CD4-positive, alpha-beta T cell treated with Interleukin-21 for 1 hour (primary cell): ENCODE measurements at regions not wholly inside any gene's neighbourhood (a gene's known extent, or its start where the extent isn't known, plus 50 kb on each side); places are given as distances from the start of the nearest gene placed in this dataset.
"Not testable (repeated sequence)": the region's sequence is repeated elsewhere in the genome, so short reads cannot be mapped to it uniquely, and the experiment has no call there.

Source experiments
- DNase-seq: peaks from one replicate; pipeline ENCODE4 v3.0.0-alpha.2; 2020

DNA sequence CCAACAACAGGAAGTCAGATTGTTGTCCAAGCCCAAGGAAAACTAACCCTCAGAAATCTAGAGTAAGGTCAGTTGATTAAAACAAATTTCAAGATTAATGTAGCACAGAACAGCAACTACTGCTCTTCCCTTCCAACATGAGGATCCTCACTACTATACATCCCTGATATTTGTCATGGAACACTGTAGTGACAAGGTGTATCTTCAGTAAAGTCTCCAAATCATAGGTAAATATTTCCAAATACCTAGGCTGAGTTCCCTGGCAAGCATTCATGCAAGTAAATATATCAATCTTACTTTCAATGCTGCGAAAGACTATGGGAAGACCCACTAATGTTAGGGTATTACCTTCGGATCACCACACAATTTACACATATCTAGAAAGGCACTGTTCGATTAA lies 986.9 kb upstream of the ARRDC3 start:
- no peak for DNase-seq

DNA sequence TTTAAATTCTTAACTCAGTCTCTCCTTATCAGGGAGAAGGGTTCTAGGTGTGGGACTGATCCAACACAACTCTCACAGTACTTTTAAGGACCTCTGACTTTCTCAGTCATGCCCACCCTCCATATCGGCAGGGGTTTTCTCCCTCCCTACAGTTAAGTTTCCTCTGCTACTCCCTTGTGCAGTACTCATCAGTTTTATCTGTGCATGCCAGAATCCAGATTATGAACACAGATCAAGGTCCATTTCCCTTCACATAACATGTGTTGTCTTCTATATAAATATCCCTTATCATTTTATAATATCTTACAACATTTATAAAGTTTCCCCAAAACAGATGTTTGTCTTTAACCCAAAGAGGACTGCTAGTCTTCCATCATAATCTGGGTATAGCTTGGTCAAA lies 986.5 kb upstream of the ARRDC3 start:
- no peak for DNase-seq

DNA sequence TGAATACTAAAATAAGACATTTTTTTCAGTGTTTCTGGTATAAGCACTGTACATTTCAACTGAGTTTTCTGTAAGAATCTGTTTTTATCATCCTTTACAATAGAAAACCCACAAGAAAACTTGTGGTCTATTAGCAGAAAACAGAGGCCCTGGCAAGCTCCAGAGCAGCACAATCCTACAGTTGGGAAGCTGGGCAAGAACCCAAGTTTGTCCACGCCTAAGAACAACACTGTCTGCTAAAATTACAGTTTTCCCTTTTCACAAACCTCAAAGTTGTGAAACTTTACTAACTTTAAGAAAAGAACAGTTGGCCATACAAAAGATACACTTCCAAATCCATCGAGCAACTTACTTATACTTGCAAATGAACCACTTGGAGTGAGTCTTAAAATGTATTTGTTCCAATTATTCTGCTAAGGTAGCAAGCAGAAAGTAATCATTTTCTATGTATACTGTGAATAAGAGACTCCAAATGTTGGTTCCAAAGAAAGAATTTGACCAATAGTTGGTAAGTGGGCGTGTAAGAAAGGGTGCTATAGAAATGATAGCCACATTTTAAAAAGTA lies 982.0 kb upstream of the ARRDC3 start:
- no peak for DNase-seq

DNA sequence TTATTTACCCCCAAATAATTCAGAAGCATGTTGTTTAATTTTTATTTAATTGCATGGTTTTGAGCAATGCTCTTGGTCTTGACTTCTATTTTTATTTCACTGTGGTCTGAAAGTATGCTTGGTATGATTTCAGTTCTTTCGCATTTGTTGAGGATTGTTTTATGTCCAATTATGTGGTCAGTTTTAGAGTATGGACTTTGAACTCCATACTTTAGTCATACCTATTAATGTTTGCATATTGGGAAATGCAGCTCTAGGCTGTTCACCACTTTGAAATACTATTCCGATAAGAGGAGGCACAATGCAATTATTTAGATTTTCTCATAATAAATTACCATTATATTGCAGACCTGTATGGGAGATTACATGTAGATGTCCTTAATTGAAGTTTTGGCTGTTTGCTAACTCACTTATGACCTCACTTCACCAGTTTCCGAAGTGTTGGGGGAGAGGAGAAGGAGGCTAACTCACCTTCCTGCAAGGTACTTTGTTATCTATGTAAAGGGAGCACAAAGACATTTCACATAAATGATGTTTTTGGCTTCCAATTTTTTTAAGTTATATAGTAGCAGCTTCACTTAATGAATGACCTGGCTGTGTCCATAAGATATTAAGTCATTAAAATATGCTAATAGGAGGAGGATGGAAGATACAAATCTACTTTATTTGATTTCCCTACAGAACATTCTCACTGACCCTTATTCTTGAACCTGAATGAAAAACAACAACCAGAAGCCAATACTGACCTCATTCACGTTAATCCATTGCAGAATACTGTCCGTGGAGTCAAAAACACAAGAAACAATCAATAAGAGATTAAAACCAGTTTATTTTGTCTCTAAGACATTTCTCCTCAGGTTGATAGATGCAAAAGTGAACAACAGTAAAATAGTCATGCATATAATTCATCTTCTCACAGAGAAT lies 970.3 kb upstream of the ARRDC3 start:
- no peak for DNase-seq

DNA sequence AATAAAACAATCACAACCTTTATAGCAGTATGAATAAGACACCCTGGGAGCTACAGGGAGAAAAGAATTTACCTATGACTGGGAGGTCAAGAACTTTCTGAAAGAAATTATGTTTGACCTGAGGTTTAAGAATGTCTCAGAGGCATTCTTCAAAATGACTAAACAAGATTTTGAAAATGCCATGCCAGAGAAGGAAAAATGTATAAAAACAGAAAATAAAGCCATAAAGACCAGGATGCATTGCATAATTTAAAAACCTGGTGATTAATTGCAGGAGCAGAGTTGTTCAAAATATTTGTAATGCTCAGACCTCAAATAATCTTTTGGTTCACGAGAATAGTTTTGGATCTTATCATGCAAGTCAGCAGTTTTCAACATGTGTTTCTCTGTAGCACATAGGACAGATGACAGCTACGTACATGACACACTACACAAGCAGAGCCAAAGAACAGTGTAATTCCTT lies 954.7 kb upstream of the ARRDC3 start:
- DNase-seq = no peak

DNA sequence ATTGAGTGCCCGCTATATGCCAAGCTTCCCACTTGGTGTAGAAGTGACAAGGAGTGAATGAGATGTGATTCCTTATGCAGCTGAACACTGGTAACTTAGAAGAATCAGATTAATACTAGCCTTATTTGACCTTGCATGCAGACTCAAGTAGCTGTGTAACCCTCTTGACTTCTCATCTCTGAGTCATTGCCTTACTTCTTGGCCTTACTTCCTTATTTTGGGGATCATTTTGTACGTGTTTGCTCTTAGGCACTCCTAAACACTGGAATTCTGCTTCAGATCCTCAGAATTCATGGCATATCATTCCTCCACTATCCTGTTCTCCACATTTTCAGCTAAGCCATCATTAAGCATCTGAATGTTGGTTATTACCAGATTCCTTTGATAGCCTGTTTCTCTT lies 948.9 kb upstream of the ARRDC3 start:
- no peak for DNase-seq

DNA sequence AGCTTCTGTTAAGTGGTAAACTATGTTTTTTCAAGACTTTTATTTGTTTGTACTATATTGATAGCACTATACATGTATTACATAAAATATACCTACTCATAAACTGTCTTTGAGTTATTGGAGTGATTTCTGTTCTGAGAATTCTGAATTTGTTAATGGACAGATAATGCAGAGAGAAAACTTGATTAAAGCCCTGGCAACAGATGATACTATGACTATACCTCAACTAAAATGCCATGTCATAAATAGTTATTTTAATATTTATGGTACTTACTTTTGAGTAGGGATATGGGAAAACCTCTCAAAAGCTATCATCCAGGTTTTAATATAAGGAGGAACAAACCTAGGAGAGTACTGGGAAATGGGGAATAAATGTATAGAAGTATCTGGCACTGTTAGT lies 947.2 kb upstream of the ARRDC3 start:
- DNase-seq = no peak

DNA sequence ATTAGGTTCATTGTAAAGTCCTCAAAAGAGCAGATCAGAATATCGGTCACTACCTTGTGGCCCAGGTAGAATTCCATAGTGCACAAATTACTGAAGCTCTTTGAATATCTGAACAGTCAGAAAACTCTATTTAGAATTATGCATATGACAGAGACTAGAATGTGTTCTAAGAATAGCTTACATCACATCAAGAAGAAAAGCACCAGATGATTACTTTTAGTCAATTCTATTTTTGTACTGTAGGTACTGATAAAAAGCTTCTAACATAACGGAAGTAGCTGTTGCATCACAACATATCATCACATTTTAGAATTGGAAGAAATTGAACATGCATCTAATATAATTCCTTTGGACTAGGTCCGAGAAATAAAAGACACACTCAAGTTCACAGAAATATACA lies 946.6 kb upstream of the ARRDC3 start:
- no peak for DNase-seq

DNA sequence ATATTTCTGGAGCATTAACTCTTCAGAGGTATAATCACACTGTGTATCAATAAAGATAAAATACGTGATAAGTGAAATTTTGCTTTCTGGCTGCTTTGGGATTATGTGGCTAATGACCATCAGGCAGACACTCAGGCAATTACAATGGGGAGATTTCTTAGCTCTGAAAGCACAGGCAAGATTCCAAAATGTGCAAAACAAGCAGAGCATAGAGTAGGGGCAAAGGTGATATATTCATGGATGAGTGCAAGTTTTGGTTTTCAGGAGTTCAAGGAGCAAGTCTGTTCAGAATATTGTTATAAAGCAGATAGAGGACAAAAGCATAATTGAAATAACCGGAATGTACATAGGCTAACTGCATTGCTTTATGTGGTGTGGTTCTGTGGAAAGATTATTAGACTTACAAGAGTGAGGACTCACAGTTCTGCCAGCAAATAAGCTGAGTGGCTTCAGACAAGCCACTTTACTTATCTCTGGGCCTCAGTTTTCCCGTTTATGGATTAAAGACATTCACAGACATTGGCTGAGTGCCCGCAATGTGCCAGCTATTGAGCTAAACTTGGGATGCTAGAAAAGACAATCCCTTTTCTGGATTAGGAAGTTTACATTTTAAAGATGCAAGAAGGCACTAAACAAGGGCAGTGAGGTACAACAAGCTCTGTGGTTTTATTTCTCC lies 945.6 kb upstream of the ARRDC3 start:
- no peak for DNase-seq

DNA sequence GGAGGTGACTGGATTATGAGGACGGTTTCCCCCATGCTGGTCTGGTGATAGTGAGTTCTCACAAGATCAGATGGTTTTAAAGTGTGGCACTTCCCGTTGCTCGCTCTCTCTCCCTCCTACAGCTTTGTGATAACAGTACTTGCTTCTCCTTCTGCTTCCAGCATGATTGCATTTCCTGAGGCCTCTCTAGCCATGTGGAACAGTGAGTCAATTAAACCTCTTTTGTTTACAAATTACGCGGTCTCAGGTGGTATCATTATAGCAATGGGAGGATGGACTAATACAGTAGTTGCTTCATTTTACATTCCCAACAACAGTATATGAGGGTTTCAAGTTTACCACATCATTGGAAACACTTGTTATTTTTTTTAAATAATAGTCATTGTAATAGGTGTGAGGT lies 937.3 kb upstream of the ARRDC3 start:
- DNase-seq = no peak

DNA sequence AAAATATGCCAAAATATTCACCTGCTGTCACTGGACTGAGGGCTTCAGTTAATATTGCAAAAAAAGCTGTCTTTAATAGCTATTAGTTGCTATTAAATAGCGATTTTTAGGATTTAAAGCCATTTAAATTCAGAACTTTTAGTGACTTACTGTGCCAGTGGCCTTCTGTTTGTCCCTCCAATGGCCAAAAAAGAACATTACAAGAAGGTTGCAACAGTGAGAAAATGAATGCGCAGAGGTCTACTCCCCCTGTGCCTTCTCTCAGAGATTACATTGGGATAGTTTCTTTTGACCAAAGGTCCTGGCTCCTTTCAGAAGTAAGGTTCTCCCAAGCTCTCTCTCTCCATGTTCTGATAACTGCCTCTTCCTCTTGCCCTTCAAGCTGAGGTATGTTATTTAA lies 930.3 kb upstream of the ARRDC3 start:
- no peak for DNase-seq

DNA sequence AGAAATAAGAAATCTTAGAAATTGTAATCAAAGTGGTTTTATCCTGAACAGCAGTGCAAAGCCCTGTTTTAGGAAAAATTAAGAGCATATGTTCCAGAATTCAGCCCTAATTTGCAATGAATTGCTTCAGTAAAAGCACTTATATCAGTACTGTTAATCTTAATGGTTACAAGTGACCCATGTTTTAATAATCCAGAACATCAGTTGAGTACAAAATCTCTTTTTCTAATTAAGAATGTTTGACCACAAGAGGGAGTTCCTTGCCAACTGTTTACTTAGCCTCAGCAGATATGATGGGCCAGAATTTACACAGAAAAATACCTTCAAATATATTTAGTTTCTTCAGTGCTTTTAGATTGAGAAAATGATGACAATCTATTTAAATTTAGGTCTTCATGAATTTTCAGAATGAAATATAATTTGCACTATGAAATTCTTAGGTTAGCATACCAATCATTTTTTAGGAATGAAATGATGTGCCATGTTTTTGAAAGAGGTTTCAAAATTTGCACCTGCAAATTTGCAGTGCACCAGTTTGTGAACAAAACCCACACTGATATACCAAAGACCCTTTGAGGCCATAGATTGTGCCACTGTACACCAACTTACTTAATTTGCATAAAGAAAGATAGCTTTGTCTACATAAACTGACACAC lies 926.3 kb upstream of the ARRDC3 start:
- no peak for DNase-seq

DNA sequence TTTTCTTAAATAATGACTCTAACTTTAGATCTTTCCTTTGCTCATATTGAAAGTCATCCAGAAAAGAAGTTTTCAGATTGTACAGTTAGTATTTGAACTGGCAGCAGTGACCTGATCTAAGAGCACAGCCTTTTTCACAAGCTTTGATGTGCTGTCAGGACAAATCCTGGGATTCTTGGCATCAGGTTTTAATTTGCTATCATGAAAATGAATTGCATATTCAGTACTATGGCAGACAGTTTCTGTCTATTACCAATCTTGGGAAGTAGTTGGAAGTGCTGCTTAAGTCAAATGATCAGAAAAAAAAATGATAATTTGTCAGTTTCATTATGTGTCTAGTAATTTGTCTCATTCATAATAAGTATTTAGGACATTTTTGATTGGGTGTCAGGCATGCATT lies 925.6 kb upstream of the ARRDC3 start:
- DNase-seq = no peak

DNA sequence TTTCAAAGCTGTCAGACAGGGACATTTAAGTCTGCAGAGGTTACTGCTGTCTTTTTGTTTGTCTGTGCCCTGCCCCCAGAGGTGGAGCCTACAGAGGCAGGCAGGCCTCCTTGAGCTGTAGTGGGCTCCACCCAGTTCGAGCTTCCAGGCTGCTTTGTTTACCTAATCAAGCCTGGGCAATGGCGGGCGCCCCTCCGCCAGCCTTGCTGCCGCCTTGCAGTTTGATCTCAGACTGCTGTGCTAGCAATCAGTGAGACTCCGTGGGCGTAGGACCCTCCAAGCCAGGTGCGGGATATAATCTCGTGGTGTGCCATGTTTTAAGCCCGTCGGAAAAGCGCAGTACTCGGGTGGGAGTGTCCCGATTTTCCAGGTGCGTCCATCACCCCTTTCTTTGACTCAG lies 919.2 kb upstream of the ARRDC3 start:
- DNase-seq = not testable (repeated sequence)

DNA sequence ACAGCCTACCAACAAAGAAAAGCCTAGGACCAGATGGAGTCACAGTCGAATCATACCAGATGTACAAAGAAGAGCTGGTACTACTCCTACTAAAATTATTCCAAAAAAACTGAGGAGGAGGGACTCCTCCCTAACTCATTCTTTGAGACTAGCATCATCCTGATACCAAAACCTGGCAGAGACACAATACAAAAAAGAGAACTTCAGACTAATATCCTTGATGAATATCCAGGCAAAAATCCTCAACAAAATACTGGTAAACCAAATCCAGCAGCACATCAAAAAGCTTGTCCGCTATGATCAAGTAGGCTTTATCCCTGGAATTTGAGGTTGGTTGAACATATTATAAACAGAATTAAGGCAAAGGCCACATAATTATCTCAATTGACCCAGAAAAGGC lies 900.4 kb upstream of the ARRDC3 start:
- no peak for DNase-seq

DNA sequence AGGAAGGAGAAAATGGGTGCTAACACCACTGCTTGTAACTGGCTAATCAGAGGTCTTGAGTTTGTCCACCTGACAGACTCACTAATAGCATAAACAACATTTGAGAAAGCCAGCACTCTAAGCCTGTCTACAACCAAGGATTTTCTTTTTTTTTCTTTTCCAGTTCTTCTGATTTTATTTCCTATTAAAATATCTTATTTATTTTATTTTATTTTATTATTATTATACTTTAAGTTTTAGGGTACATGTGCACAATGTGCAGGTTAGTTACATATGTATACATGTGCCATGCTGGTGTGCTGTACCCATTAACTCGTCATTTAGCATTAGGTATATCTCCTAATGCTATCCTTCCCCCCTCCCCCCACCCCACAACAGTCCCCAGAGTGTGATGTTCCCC lies 888.6 kb upstream of the ARRDC3 start:
- not testable (repeated sequence) for DNase-seq

DNA sequence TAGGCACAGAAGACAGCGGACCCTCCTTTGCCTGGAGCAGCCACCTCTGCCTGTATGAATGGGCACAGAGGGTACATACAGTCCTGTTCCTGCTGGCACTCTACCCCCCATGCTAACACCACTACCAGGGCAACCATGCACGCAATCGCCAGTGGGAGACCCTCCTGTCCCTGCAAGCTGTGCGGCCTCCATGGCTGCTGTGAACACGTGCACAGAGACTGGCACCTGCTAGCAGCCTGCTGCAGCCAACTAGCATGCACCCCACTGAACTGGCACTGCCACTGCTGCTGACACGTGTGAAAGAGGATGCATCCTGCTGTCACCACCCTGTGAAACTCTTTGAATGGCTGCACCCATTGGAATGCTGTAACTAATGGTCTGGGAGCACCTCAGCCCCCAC lies 885.2 kb upstream of the ARRDC3 start:
- no peak for DNase-seq

DNA sequence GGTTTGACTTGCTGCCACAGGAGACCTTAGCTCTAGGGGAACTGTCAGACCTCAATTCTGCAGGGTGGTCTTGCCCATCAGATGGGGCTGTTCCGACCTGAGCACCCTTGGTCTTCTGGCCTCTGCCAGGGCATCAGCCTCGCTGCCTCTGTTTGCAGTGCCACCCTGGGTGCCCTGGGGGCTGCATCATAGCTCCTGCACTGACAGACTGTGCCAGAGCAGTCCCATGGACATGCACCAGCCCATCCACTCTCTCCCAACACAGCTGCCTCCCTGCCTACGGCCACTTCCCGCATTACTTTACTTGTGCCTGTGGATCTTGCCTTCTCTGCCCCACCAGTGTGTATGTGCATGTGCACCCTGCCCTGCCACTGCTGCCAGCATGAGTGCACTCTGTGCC lies 884.7 kb upstream of the ARRDC3 start:
- no peak for DNase-seq

DNA sequence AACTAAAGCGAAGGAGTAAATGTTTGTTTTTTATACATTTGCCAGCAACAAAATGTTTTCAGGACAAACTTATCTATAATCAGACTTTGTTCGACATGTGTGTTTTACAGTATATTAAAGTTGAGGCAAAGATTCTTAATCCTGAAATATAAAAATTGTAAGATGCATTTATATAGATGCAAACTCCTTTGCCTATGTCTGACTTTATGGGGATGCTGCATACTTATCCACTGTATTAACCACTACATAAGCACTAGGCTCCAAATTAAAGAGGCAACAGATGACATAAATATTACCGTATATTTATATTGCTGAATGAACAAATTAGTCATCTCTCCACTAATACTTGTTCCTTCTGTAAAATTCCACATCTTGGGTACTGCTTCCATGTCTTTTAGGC lies 882.7 kb upstream of the ARRDC3 start:
- DNase-seq = no peak

DNA sequence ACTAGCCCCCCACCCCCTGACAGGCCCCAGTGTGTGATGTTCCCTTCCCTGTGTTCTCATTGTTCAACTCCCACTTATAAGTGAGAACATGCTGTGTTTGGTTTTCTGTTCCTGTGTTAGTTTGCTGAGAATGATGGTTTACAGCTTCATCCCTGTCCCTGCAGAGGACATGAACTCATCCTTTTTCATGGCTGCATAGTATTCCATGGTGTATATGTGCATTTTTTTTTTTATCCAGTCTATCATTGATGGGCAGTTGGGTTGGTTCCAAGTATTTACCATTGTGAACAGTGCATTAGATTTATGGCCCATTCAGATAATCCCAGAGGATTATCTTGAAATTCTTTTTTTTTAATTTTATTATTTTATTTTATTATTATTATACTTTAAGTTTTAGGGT lies 872.5 kb upstream of the ARRDC3 start:
- DNase-seq = not testable (repeated sequence)

DNA sequence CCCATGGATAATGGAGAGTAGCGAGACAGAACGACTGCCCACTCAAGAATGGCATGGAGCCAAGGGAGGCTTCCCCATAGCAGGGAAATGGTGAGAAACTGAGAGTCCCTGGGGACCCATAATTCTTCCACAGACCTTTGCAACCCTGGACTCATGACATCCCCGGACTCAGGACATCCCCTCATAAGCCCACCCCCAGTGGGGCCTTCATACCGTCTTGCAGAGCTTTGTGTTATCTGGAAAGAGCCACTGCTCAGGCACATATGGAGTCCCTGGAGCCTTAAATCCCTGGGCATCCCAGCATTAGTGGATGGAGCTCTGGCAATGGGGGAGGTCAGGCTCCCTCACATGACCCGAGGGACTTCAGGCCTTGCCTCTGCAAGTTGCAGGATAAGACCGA lies 865.4 kb upstream of the ARRDC3 start:
- no peak for DNase-seq

DNA sequence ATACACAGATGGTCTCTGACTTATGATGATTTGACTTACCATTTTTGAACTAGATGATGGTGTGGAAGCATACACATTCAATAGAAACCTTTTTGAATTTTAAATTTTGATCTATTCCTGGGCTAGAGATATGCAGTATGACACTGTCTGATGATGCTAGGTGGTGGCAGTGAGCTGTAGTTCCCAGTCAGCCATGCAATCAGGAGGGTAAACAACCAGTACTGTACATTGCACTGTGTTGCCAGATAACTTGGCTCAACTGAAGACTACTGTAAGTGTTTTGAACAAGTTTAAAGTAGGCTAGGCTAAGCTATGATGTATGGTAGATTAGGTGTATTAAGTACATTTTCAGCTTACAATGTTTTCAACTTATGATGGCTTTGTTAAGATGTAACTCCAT lies 859.1 kb upstream of the ARRDC3 start:
- no peak for DNase-seq

DNA sequence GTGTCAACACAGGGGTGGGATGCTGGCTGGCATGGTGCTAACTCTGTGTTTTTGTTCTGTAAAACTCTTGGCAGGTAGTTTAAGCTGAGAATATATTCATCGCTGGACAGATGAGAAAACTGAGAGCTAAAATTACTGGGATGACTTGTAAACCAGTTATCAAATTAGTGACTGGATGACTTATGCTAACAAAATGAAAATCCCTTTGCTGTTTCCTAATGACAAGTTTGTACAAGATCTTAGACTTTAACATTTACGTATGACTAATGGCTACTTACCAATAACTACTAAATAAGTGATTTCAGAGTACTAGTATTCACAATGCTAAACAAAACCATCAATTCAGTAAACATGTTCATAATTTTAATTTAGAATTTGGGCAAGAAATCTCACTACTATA lies 854.8 kb upstream of the ARRDC3 start:
- no peak for DNase-seq

DNA sequence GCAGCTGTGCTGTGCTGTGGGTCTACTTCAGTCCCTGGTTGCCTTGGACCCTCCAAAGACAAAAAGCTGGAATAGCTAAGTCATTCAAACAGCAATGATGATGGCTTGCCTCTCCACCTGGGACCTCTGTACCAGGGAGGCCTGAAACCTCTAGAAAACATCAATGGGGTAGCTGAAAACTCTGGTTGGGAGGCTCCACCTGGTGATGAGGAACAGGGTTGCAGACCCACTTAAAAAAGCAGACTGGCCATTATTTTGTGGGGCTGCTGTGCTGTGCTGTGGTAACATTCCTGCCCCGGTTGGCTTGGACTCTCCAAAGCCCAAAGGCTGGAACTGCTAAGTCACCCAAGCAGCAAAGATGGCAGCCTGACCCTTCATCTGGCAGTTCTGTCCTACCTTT lies 839.3 kb upstream of the ARRDC3 start:
- DNase-seq = no peak
